ENCODE measurements at regions not wholly inside any gene's neighbourhood (a gene's known extent, or its start where the extent isn't known, plus 50 kb on each side); places are given as distances from the start of the nearest gene placed in this dataset.

GRCh38 chr1:177848577-177848976 lies 121.3 kb downstream of the SEC16B start:
- no peak for DNase-seq (ENCODE audit: low read depth, low spot score)
- Histone ChIP-seq H3K9me3 (ENCODE audit: control insufficient read depth, insufficient read depth, low read length) (no peaks in the 10 kb centered on the region), H3K36me3 (ENCODE audit: control insufficient read depth, insufficient read depth, low read length) (no peaks in the 10 kb centered on the region), H3K4me1 (ENCODE audit: control insufficient read depth, insufficient read depth, low read length) (no peaks in the 10 kb centered on the region), H3K27me3 (ENCODE audit: control insufficient read depth, insufficient read depth, low read length) (no peaks in the 10 kb centered on the region), H3K4me3 (ENCODE audit: low read length) (no peak overlapping the region), H3K27ac (ENCODE audit: low read length) (no peak overlapping the region)
- WGBS (ENCODE audit: insufficient coverage, insufficient read length): no CpG with 5 or more reads among the region's 4 CpGs

DNA sequence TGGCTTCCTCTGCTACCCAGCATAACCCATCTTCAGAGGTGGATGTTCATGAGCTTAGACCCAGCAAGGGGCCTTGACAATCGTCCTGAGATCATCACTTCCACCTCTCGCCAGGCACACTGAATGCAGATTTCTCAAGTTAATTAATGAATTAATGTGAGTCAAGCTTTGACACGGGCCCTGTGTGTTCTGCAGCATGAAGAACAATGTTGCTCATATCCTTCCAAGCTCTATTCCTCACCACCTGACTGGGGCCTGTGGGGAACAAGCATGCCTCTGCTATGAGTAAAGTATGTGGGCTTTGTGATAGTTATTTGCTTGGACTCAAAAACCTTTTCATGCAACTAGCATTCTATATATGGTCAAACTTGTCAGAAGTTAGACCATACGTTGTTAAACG lies 122.0 kb downstream of the SEC16B start:
- no CpG with 5 or more reads among the region's 5 CpGs for WGBS (ENCODE audit: insufficient coverage, insufficient read length)
- no peaks in the 10 kb centered on the region for H3K27me3 ChIP-seq (ENCODE audit: control insufficient read depth, insufficient read depth, low read length)
- no peaks in the 10 kb centered on the region for H3K36me3 ChIP-seq (ENCODE audit: control insufficient read depth, insufficient read depth, low read length)
- DNase-seq (ENCODE audit: low read depth, low spot score): no peak
- no peaks in the 10 kb centered on the region for H3K9me3 ChIP-seq (ENCODE audit: control insufficient read depth, insufficient read depth, low read length)
- H3K27ac ChIP-seq (ENCODE audit: low read length): no peak overlapping the region
- H3K4me1 ChIP-seq (ENCODE audit: control insufficient read depth, insufficient read depth, low read length): no peaks in the 10 kb centered on the region
- no peak overlapping the region for H3K4me3 ChIP-seq (ENCODE audit: low read length)

DNA sequence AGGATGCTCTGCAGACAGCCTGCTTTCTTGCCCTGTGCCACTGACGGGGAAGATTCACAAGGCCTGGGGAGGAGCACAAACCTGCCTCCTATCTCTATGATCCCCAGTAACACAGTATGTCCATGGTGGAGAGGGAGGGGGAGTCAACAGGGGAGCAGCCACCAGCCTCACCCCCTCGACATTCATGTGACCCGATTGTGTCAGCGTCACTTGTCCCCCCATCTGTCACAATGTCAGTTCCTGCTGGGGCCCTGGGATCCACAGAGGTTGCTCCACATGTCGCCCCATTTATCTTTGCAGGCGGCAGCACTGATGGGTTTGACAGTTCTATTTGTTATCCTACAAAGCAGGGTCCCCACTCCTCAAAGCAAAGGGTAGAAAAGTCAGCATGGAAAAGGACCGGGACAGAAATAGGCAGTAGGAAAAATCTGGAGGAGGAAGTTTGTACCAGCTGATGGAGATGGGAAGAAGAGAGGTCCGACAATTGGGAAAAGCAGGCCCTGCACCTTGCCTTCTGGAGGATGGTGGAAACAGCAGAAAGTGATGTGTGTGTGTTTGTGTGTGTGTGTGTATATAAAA lies 130.9 kb downstream of the SEC16B start:
- Histone ChIP-seq H3K27me3 (ENCODE audit: control insufficient read depth, insufficient read depth, low read length) (no peaks in the 10 kb centered on the region; the same call in 1 of the 2 replicates), H3K27ac (ENCODE audit: low read length) (no peak overlapping the region), H3K4me3 (ENCODE audit: low read length) (no peak overlapping the region), H3K4me1 (ENCODE audit: control insufficient read depth, insufficient read depth, low read length) (no peaks in the 10 kb centered on the region), H3K9me3 (ENCODE audit: control insufficient read depth, insufficient read depth, low read length) (no peaks in the 10 kb centered on the region), H3K36me3 (ENCODE audit: control insufficient read depth, insufficient read depth, low read length) (no peaks in the 10 kb centered on the region)
- DNase-seq (ENCODE audit: low read depth, low spot score): no peak
- WGBS (ENCODE audit: insufficient coverage, insufficient read length): no CpG with 5 or more reads among the region's 8 CpGs

DNA sequence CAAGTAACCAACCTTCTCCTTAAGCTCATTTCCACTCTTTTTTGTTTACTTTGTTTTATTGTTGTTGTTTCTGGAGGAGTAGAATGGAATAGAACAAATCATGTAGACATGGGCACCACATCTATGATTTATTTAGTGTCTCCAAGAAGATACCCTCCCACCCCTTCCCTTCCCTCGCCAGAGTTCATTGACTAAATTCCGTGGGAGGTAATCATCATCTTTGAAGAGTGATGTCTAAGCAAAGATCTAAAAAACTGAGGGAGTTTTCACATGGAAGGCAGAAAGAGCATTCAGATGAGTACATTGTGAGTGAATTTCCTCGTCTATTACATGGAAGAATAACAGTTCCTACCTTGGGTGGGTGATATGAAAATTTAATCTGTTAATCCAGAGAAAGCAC lies 136.2 kb downstream of the SEC16B start:
- DNase-seq (ENCODE audit: low read depth, low spot score): no peak
- no peak overlapping the region for H3K27ac ChIP-seq (ENCODE audit: low read length)

DNA sequence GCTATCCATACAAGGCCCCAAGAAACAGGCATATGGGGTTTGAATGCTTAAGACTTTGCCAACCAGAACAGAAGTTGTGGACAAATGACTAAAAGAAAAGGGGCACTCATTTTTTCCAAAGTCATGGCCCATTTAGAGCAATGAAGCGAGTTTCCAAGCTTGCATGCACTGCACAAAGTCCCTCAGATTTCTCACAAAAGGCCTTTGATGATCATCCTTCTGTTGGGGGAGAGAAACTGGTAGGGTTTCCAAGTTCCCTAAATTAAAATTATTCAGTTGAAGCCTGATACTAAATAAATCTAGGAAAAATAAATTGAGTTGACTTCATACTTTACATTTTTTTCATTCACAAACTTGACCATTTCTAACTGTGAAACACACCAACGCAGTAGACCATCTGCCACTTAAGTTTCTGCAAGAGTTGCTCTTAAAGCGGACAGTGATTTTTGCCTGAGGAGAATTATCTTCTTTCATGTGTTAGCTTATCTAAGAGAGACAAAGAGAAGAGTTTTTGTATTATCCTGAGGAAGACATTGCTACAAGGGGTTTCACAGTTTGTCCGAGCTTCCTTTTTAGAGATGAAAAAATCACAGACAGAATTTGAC lies 139.2 kb downstream of the SEC16B start:
- no peaks in the 10 kb centered on the region for H3K27me3 ChIP-seq (ENCODE audit: control insufficient read depth, insufficient read depth, low read length)
- no CpG with 5 or more reads among the region's 4 CpGs for WGBS (ENCODE audit: insufficient coverage, insufficient read length)
- H3K4me3 ChIP-seq (ENCODE audit: low read length): no peak overlapping the region
- no peak for DNase-seq (ENCODE audit: low read depth, low spot score)
- H3K36me3 ChIP-seq (ENCODE audit: control insufficient read depth, insufficient read depth, low read length): no peaks in the 10 kb centered on the region
- no peaks in the 10 kb centered on the region for H3K9me3 ChIP-seq (ENCODE audit: control insufficient read depth, insufficient read depth, low read length)
- H3K4me1 ChIP-seq (ENCODE audit: control insufficient read depth, insufficient read depth, low read length): no peaks in the 10 kb centered on the region
- H3K27ac ChIP-seq (ENCODE audit: low read length): no peak overlapping the region

More for the DNA sequence above, 136.2 kb downstream of the SEC16B start:
- no CpG with 5 or more reads among the region's 3 CpGs for WGBS (ENCODE audit: insufficient coverage, insufficient read length)
- no peaks in the 10 kb centered on the region for H3K4me1 ChIP-seq (ENCODE audit: control insufficient read depth, insufficient read depth, low read length)
- no peak overlapping the region for H3K4me3 ChIP-seq (ENCODE audit: low read length)
- no peaks in the 10 kb centered on the region; the same call in 1 of the 2 replicates for H3K27me3 ChIP-seq (ENCODE audit: control insufficient read depth, insufficient read depth, low read length)
- no peaks in the 10 kb centered on the region for H3K9me3 ChIP-seq (ENCODE audit: control insufficient read depth, insufficient read depth, low read length)
- no peaks in the 10 kb centered on the region for H3K36me3 ChIP-seq (ENCODE audit: control insufficient read depth, insufficient read depth, low read length)

- H3K4me3 ChIP-seq (ENCODE audit: low read length): no peak overlapping the region
- H3K27me3 ChIP-seq (ENCODE audit: control insufficient read depth, insufficient read depth, low read length): no peaks in the 10 kb centered on the region
- no peak for DNase-seq (ENCODE audit: low read depth, low spot score)
- no peaks in the 10 kb centered on the region for H3K4me1 ChIP-seq (ENCODE audit: control insufficient read depth, insufficient read depth, low read length)
- H3K36me3 ChIP-seq (ENCODE audit: control insufficient read depth, insufficient read depth, low read length): no peaks in the 10 kb centered on the region
- no peak overlapping the region for H3K27ac ChIP-seq (ENCODE audit: low read length)
- no peaks in the 10 kb centered on the region for H3K9me3 ChIP-seq (ENCODE audit: control insufficient read depth, insufficient read depth, low read length)
- WGBS (ENCODE audit: insufficient coverage, insufficient read length): no CpG with 5 or more reads among the region's 6 CpGs
These were observed 144.5 kb downstream of the SEC16B start for GRCh38 chr1:177825276-177825901.

- WGBS (ENCODE audit: insufficient coverage, insufficient read length): no CpG with 5 or more reads among the region's 5 CpGs
- no peaks in the 10 kb centered on the region for H3K27me3 ChIP-seq (ENCODE audit: control insufficient read depth, insufficient read depth, low read length)
- H3K9me3 ChIP-seq (ENCODE audit: control insufficient read depth, insufficient read depth, low read length): no peaks in the 10 kb centered on the region
- no peak overlapping the region for H3K4me3 ChIP-seq (ENCODE audit: low read length)
- H3K27ac ChIP-seq (ENCODE audit: low read length): no peak overlapping the region
- DNase-seq (ENCODE audit: low read depth, low spot score): no peak
- H3K36me3 ChIP-seq (ENCODE audit: control insufficient read depth, insufficient read depth, low read length): no peaks in the 10 kb centered on the region
- no peaks in the 10 kb centered on the region for H3K4me1 ChIP-seq (ENCODE audit: control insufficient read depth, insufficient read depth, low read length)
These were observed 145.3 kb downstream of the SEC16B start for GRCh38 chr1:177824508-177824982.

- no peaks in the 10 kb centered on the region for H3K36me3 ChIP-seq (ENCODE audit: control insufficient read depth, insufficient read depth, low read length)
- no peaks in the 10 kb centered on the region for H3K4me1 ChIP-seq (ENCODE audit: control insufficient read depth, insufficient read depth, low read length)
- no peaks in the 10 kb centered on the region for H3K9me3 ChIP-seq (ENCODE audit: control insufficient read depth, insufficient read depth, low read length)
- no peaks in the 10 kb centered on the region for H3K27me3 ChIP-seq (ENCODE audit: control insufficient read depth, insufficient read depth, low read length)
- WGBS (ENCODE audit: insufficient coverage, insufficient read length): no CpG with 5 or more reads among the region's 6 CpGs
- no peak for DNase-seq (ENCODE audit: low read depth, low spot score)
- no peak overlapping the region for H3K4me3 ChIP-seq (ENCODE audit: low read length)
- H3K27ac ChIP-seq (ENCODE audit: low read length): no peak overlapping the region
These were observed 149.6 kb downstream of the SEC16B start for GRCh38 chr1:177820213-177820612.

GRCh38 chr1:177817937-177818875 lies 151.7 kb downstream of the SEC16B start:
- WGBS (ENCODE audit: insufficient coverage, insufficient read length): no CpG with 5 or more reads among the region's 7 CpGs
- Histone ChIP-seq H3K4me3 (ENCODE audit: low read length) (no peak overlapping the region), H3K36me3 (ENCODE audit: control insufficient read depth, insufficient read depth, low read length) (no peaks in the 10 kb centered on the region), H3K27ac (ENCODE audit: low read length) (no peak overlapping the region), H3K4me1 (ENCODE audit: control insufficient read depth, insufficient read depth, low read length) (no peaks in the 10 kb centered on the region), H3K9me3 (ENCODE audit: control insufficient read depth, insufficient read depth, low read length) (no peaks in the 10 kb centered on the region), H3K27me3 (ENCODE audit: control insufficient read depth, insufficient read depth, low read length) (no peaks in the 10 kb centered on the region)
- DNase-seq (ENCODE audit: low read depth, low spot score): no peak

- Histone ChIP-seq H3K36me3 (ENCODE audit: control insufficient read depth, insufficient read depth, low read length) (no peaks in the 10 kb centered on the region), H3K27me3 (ENCODE audit: control insufficient read depth, insufficient read depth, low read length) (no peaks in the 10 kb centered on the region), H3K9me3 (ENCODE audit: control insufficient read depth, insufficient read depth, low read length) (no peaks in the 10 kb centered on the region), H3K4me3 (ENCODE audit: low read length) (no peak overlapping the region), H3K27ac (ENCODE audit: low read length) (no peak overlapping the region), H3K4me1 (ENCODE audit: control insufficient read depth, insufficient read depth, low read length) (no peaks in the 10 kb centered on the region)
- no CpG with 5 or more reads among the region's 13 CpGs for WGBS (ENCODE audit: insufficient coverage, insufficient read length)
- DNase-seq (ENCODE audit: low read depth, low spot score): no peak
These were observed 157.2 kb downstream of the SEC16B start for GRCh38 chr1:177812650-177813049.
